C4-2B (cell line): ENCODE measurements at regions not wholly inside any gene's neighbourhood (a gene's known extent, or its start where the extent isn't known, plus 50 kb on each side); places are given as distances from the start of the nearest gene placed in this dataset.

Experiments
- ZFX ChIP-seq: fragments of 450-650 bp; IDR thresholded peaks from 2 replicates; pipeline ENCODE4 v1.6.1; 2017
- TF ChIP-seq, protein P1 (sequence below): fragments of 450-650 bp; conservative IDR thresholded peaks from 2 replicates; pipeline ENCODE4 v1.5.1; 2017; ENCODE audit warnings: mild to moderate bottlenecking

DNA sequence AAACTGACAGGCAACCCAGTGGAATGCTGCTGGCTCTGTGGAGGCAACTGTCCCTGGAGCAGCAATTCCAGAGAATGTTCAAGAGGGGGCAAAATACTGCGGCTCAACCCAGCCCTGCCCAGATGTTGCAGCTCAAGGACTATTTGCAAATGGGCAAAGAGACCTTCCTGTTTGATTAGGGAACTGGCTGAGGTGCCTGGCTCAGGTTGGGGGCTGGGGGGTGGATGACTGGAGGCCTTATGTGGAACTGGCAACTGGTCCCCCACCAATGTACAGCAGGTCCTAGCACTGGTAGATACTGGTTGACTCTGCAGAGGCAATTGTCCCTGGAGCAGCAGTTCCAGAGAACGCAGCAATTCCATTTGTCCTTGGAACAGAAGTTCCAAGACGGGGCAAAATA, 302.5 kb downstream of the ZPLD1 start:
- TF ChIP-seq, protein P1, sequence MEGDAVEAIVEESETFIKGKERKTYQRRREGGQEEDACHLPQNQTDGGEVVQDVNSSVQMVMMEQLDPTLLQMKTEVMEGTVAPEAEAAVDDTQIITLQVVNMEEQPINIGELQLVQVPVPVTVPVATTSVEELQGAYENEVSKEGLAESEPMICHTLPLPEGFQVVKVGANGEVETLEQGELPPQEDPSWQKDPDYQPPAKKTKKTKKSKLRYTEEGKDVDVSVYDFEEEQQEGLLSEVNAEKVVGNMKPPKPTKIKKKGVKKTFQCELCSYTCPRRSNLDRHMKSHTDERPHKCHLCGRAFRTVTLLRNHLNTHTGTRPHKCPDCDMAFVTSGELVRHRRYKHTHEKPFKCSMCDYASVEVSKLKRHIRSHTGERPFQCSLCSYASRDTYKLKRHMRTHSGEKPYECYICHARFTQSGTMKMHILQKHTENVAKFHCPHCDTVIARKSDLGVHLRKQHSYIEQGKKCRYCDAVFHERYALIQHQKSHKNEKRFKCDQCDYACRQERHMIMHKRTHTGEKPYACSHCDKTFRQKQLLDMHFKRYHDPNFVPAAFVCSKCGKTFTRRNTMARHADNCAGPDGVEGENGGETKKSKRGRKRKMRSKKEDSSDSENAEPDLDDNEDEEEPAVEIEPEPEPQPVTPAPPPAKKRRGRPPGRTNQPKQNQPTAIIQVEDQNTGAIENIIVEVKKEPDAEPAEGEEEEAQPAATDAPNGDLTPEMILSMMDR: no peak
- TF ChIP-seq ZFX: no peak
